Activated B cell treated with CpG ODN at 0.5 μM for 24 hours (primary cell): ENCODE measurements at regions not wholly inside any gene's neighbourhood (a gene's known extent, or its start where the extent isn't known, plus 50 kb on each side); places are given as distances from the start of the nearest gene placed in this dataset.

Source experiments
- ATAC-seq: fragments of 200-7000 bp; cut with Tn5 transposase; one replicate; pipeline ENCODE4 v1.10.0; 2021; ENCODE audit warnings: low read depth, mild to moderate bottlenecking, moderate library complexity
- CTCF ChIA-PET: fragments of 350-600 bp; sonication (Branson Sonifier 250); formaldehyde crosslinking; loops from one replicate; lab custom pipeline; 2021; ENCODE audit warnings: antibody characterized with exemption; lab: Charles Lee
- POLR2A ChIA-PET: fragments of 350-600 bp; sonication (Branson Sonifier 250); formaldehyde crosslinking; loops from one replicate; lab custom pipeline; 2021; ENCODE audit warnings: antibody characterized with exemption; lab: Charles Lee
- DNase-seq: peaks from one replicate; pipeline ENCODE4 v3.0.0; 2022
- H3K27ac Mint-ChIP-seq: one replicate; pipeline ENCODE4 v1.8.0; 2020; ENCODE audit warnings: mixed read lengths
- H3K27me3 Mint-ChIP-seq: one replicate; pipeline ENCODE4 v1.8.0; 2021; ENCODE audit warnings: mixed read lengths
- H3K36me3 Mint-ChIP-seq: one replicate; pipeline ENCODE4 v1.8.0; 2021; ENCODE audit warnings: low read depth, mixed read lengths
- H3K4me1 Mint-ChIP-seq: one replicate; pipeline ENCODE4 v1.8.0; 2021; ENCODE audit warnings: mixed read lengths
- H3K4me3 Mint-ChIP-seq: one replicate; pipeline ENCODE4 v1.8.0; 2020; ENCODE audit warnings: mild to moderate bottlenecking, mixed read lengths
- H3K9me3 Mint-ChIP-seq: one replicate; pipeline ENCODE4 v1.8.0; 2020; ENCODE audit warnings: mixed read lengths
- CTCF ChIP-seq: fragments of 200-600 bp; IDR thresholded peaks from one replicate; pipeline ENCODE4 v1.8.0; 2022; ENCODE audit warnings: antibody characterized with exemption, mild to moderate bottlenecking
- intact Hi-C: fragments of 100-400 bp; cut with micrococcal nuclease; formaldehyde crosslinking; loops from one replicate; pipeline ENCODE4 v1.15.1; 2024

- DNase-seq (no peak), ATAC-seq (no peak)
- Mint-ChIP-seq H3K4me1 (peaks cover 49% of the 10 kb centered on the region), H3K9me3 (no peaks in the 10 kb centered on the region), H3K27me3 (no peaks in the 10 kb centered on the region), H3K4me3 (no peak overlapping the region), H3K36me3 (no peaks in the 10 kb centered on the region), H3K27ac (no peak overlapping the region)
- no peak for TF ChIP-seq CTCF
- CTCF ChIA-PET = no interaction called here
- intact Hi-C loops = no loop called here
- POLR2A ChIA-PET = no interaction called here
Measured at GRCh38 chr1:4023678-4024077, 123.6 kb upstream of the C1orf174 start.

- POLR2A ChIA-PET = no interaction called here
- DNase-seq = no peak
- intact Hi-C loops = no loop called here
Measured at GRCh38 chr1:4024811-4025210, 124.7 kb upstream of the C1orf174 start.

GRCh38 chr1:4025752-4026151, 125.7 kb upstream of the C1orf174 start:
- ATAC-seq (no peak), DNase-seq (no peak)
- peak overlapping the region; percentile 69 for H3K27ac Mint-ChIP-seq
- H3K27me3 Mint-ChIP-seq = no peaks in the 10 kb centered on the region
- intact Hi-C loops = loop anchor here (2.0 kb wide), 1 partner anchor 19 kb away; no protein-coding TSS in a partner anchor
- ChIA-PET POLR2A (no interaction called here), CTCF (no interaction called here)
- H3K36me3 Mint-ChIP-seq = no peaks in the 10 kb centered on the region
- H3K4me1 Mint-ChIP-seq = peaks cover 63% of the 10 kb centered on the region
- H3K9me3 Mint-ChIP-seq = no peaks in the 10 kb centered on the region
- TF ChIP-seq CTCF = no peak
- no peak overlapping the region for H3K4me3 Mint-ChIP-seq

More at GRCh38 chr1:4024811-4025210, 124.7 kb upstream of the C1orf174 start:
- no peak for TF ChIP-seq CTCF
- no peak for ATAC-seq
- no peaks in the 10 kb centered on the region for H3K36me3 Mint-ChIP-seq
- CTCF ChIA-PET = no interaction called here
- H3K4me3 Mint-ChIP-seq = no peak overlapping the region
- H3K4me1 Mint-ChIP-seq = peaks cover 59% of the 10 kb centered on the region
- H3K27ac Mint-ChIP-seq = no peak overlapping the region
- no peaks in the 10 kb centered on the region for H3K9me3 Mint-ChIP-seq
- H3K27me3 Mint-ChIP-seq = no peaks in the 10 kb centered on the region

GRCh38 chr1:4027008-4027407, 126.9 kb upstream of the C1orf174 start:
- ChIA-PET CTCF (no interaction called here), POLR2A (interaction anchor here (1.0 to 1.4 kb wide), 6 partner anchors 9 to 126 kb away, joined by 3 to 6 read pairs (median 4); no protein-coding TSS in a partner anchor)
- Mint-ChIP-seq H3K36me3 (no peaks in the 10 kb centered on the region), H3K4me1 (peaks cover 63% of the 10 kb centered on the region), H3K27me3 (no peaks in the 10 kb centered on the region), H3K9me3 (peaks cover 3% of the 10 kb centered on the region), H3K4me3 (peak overlapping the region; percentile 69), H3K27ac (peak overlapping the region; percentile 75)
- intact Hi-C loops = loop anchor here (1.0 to 2.0 kb wide), 3 partner anchors 18 to 127 kb away; partner anchors contain the start of gene C1orf174
- ATAC-seq (peak; percentile 47), DNase-seq (no peak)
- TF ChIP-seq CTCF = no peak

GRCh38 chr1:4027492-4028138, 127.5 kb upstream of the C1orf174 start:
- intact Hi-C loops = loop anchor here (1.0 to 2.0 kb wide), 3 partner anchors 17 to 127 kb away; partner anchors contain the start of gene C1orf174
- DNase-seq = peak; percentile 65
- peak; percentile 94 for ATAC-seq
- ChIA-PET POLR2A (interaction anchor here (1.0 to 1.4 kb wide), 6 partner anchors 8 to 127 kb away, joined by 3 to 6 read pairs (median 4); no protein-coding TSS in a partner anchor), CTCF (no interaction called here)
- Mint-ChIP-seq H3K9me3 (peaks cover 3% of the 10 kb centered on the region), H3K4me3 (peak overlapping the region; percentile 69), H3K27ac (peak overlapping the region; percentile 75), H3K4me1 (peaks cover 63% of the 10 kb centered on the region), H3K27me3 (no peaks in the 10 kb centered on the region), H3K36me3 (no peaks in the 10 kb centered on the region)
- TF ChIP-seq CTCF = no peak
